ENCODE measurements at regions not wholly inside any gene's neighbourhood (a gene's known extent, or its start where the extent isn't known, plus 50 kb on each side); places are given as distances from the start of the nearest gene placed in this dataset.

DNA sequence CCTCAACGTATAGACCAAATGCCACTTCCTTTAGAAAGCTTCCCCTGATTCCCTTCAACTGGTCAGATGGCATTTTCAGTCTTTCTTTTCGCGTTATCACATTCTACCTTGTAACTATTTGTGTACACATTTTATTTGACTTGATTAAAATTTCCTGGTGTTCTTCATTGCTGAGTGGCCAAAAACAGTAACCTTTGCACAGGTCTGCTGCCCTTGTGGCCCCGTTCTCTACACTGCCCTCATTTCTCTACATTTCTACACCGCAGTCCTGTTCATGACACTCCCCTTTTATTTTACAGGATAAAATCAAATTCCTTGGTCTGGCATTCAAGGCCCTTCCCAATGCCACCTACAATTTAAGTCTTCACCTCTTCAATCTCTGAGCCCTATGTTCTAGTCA, 334.2 kb upstream of the SLC30A5 start:
- no peak for TF ChIP-seq MYC (IDR thresholded peaks at IDR 0.05; ENCODE audit: low read depth, low read length)
- TF ChIP-seq, protein P1, sequence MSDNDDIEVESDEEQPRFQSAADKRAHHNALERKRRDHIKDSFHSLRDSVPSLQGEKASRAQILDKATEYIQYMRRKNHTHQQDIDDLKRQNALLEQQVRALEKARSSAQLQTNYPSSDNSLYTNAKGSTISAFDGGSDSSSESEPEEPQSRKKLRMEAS (IDR thresholded peaks at IDR 0.05; ENCODE audit: low read depth, low read length), result no peak
- TF ChIP-seq, protein P2, sequence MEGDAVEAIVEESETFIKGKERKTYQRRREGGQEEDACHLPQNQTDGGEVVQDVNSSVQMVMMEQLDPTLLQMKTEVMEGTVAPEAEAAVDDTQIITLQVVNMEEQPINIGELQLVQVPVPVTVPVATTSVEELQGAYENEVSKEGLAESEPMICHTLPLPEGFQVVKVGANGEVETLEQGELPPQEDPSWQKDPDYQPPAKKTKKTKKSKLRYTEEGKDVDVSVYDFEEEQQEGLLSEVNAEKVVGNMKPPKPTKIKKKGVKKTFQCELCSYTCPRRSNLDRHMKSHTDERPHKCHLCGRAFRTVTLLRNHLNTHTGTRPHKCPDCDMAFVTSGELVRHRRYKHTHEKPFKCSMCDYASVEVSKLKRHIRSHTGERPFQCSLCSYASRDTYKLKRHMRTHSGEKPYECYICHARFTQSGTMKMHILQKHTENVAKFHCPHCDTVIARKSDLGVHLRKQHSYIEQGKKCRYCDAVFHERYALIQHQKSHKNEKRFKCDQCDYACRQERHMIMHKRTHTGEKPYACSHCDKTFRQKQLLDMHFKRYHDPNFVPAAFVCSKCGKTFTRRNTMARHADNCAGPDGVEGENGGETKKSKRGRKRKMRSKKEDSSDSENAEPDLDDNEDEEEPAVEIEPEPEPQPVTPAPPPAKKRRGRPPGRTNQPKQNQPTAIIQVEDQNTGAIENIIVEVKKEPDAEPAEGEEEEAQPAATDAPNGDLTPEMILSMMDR (IDR thresholded peaks at IDR 0.05; ENCODE audit: low read depth, low read length), result no peak
- no peak for TF ChIP-seq POLR2A (IDR thresholded peaks at IDR 0.05; ENCODE audit: extremely low read depth, insufficient read length)
